Epithelial cell of prostate (primary cell): ENCODE measurements at regions not wholly inside any gene's neighbourhood (a gene's known extent, or its start where the extent isn't known, plus 50 kb on each side); places are given as distances from the start of the nearest gene placed in this dataset.
A peak's percentile ranks its signal among the peaks of the same experiment; 100 is the strongest.
"Not testable (repeated sequence)": the region's sequence is repeated elsewhere in the genome, so short reads cannot be mapped to it uniquely, and the experiment has no call there.

Source experiments
- DNase-seq: peaks from one replicate; pipeline ENCODE4 v3.0.0-alpha.2; 2011; ENCODE audit warnings: low read depth, low spot score
- H3K27ac ChIP-seq: fragments of 450-650 bp; 2 replicates; pipeline ENCODE4 v1.5.1; 2017; ENCODE audit warnings: mild to moderate bottlenecking

- DNase-seq: no peak
- no peak overlapping the region for H3K27ac ChIP-seq
Observed at GRCh38 chr4:189187531-189188052, 753.1 kb upstream of the FRG1 start.

- no peak for DNase-seq
Observed at GRCh38 chr4:189198624-189199023, 742.0 kb upstream of the FRG1 start.

GRCh38 chr4:189200353-189200752 is 740.3 kb upstream of the FRG1 start:
- no peak overlapping the region for H3K27ac ChIP-seq
- no peak for DNase-seq

More at GRCh38 chr4:189198624-189199023, 742.0 kb upstream of the FRG1 start:
- H3K27ac ChIP-seq: no peak overlapping the region

- H3K27ac ChIP-seq: no peak overlapping the region
- peak; percentile 5 for DNase-seq
Observed at GRCh38 chr4:189202182-189202868, 738.3 kb upstream of the FRG1 start.

- no peak for DNase-seq
- H3K27ac ChIP-seq: no peak overlapping the region
Observed at GRCh38 chr4:189202869-189203271, 737.8 kb upstream of the FRG1 start.

GRCh38 chr4:189204616-189205015 is 736.1 kb upstream of the FRG1 start:
- no peak for DNase-seq

GRCh38 chr4:189206953-189207352 is 733.7 kb upstream of the FRG1 start:
- H3K27ac ChIP-seq: no peak overlapping the region
- no peak for DNase-seq

More at GRCh38 chr4:189204616-189205015, 736.1 kb upstream of the FRG1 start:
- H3K27ac ChIP-seq: no peak overlapping the region

GRCh38 chr4:189207872-189208271 is 732.8 kb upstream of the FRG1 start:
- no peak for DNase-seq
- H3K27ac ChIP-seq: no peak overlapping the region

- no peak overlapping the region for H3K27ac ChIP-seq
- no peak for DNase-seq
Observed at GRCh38 chr4:189215574-189215973, 725.1 kb upstream of the FRG1 start.

GRCh38 chr4:189221691-189222090 is 719.0 kb upstream of the FRG1 start:
- no peak for DNase-seq
- no peak overlapping the region for H3K27ac ChIP-seq

- DNase-seq: no peak
- no peak overlapping the region for H3K27ac ChIP-seq
Observed at GRCh38 chr4:189228726-189229125, 711.9 kb upstream of the FRG1 start.

GRCh38 chr4:189232274-189232673 is 708.4 kb upstream of the FRG1 start:
- DNase-seq: no peak
- no peak overlapping the region for H3K27ac ChIP-seq

- not testable (repeated sequence) for DNase-seq
Observed at GRCh38 chr4:189233754-189234153, 706.9 kb upstream of the FRG1 start.

GRCh38 chr4:189234948-189235347 is 705.7 kb upstream of the FRG1 start:
- not testable (repeated sequence) for DNase-seq, H3K27ac ChIP-seq

More at GRCh38 chr4:189233754-189234153, 706.9 kb upstream of the FRG1 start:
- not testable (repeated sequence) for H3K27ac ChIP-seq

- H3K27ac ChIP-seq: no peak overlapping the region
- no peak for DNase-seq
Observed at GRCh38 chr4:189235599-189235998, 705.1 kb upstream of the FRG1 start.

- not testable (repeated sequence) for DNase-seq, H3K27ac ChIP-seq
Observed at GRCh38 chr4:189236321-189236720, 704.4 kb upstream of the FRG1 start.

- no peak overlapping the region for H3K27ac ChIP-seq
- no peak for DNase-seq
Observed at GRCh38 chr4:189237340-189237739, 703.3 kb upstream of the FRG1 start.

GRCh38 chr4:189255636-189256035 is 685.0 kb upstream of the FRG1 start:
- no peak overlapping the region for H3K27ac ChIP-seq
- DNase-seq: no peak

GRCh38 chr4:189261475-189261874 is 679.2 kb upstream of the FRG1 start:
- no peak for DNase-seq
- H3K27ac ChIP-seq: no peak overlapping the region

- DNase-seq: no peak
- no peak overlapping the region for H3K27ac ChIP-seq
Observed at GRCh38 chr4:189265515-189265914, 675.2 kb upstream of the FRG1 start.

GRCh38 chr4:189267312-189267965 is 673.2 kb upstream of the FRG1 start:
- H3K27ac ChIP-seq: no peak overlapping the region

More at GRCh38 chr4:189267312-189267965, 673.2 kb upstream of the FRG1 start:
- DNase-seq: no peak
